T-helper 1 cell treated with Interleukin-12 subunit alpha and Interleukin-12 subunit beta and Interleukin-4 antibody, amounts not matched to agents 30 ng/mL and 1 ng/mL, for 36 hours (primary cell): ENCODE measurements at regions not wholly inside any gene's neighbourhood (a gene's known extent, or its start where the extent isn't known, plus 50 kb on each side); places are given as distances from the start of the nearest gene placed in this dataset.

Experiments
- intact Hi-C: fragments of 100-400 bp; cut with micrococcal nuclease; formaldehyde crosslinking; loops from one replicate; pipeline ENCODE4 v1.15.1; 2024

GRCh38 chr2:42863751-42864150, 71.4 kb upstream of the HAAO start:
- intact Hi-C loops = no loop called here

- intact Hi-C loops = no loop called here
These were observed 70.9 kb upstream of the HAAO start for GRCh38 chr2:42863320-42863719.

- intact Hi-C loops = no loop called here
These were observed 70.3 kb upstream of the HAAO start for GRCh38 chr2:42862669-42863185.

GRCh38 chr2:42861321-42861720, 68.9 kb upstream of the HAAO start:
- intact Hi-C loops = no loop called here

GRCh38 chr2:42860319-42861094, 68.1 kb upstream of the HAAO start:
- intact Hi-C loops = no loop called here

GRCh38 chr2:42859791-42860190, 67.4 kb upstream of the HAAO start:
- intact Hi-C loops = loop anchor here (1.0 to 5.0 kb wide), 9 partner anchors 30 to 750 kb away; no protein-coding TSS in a partner anchor

GRCh38 chr2:42859006-42859552, 66.7 kb upstream of the HAAO start:
- intact Hi-C loops = loop anchor here (1.0 to 5.0 kb wide), 9 partner anchors 30 to 750 kb away; no protein-coding TSS in a partner anchor

GRCh38 chr2:42858140-42859005, 66.0 kb upstream of the HAAO start:
- intact Hi-C loops = loop anchor here (1.0 to 5.0 kb wide), 9 partner anchors 29 to 751 kb away; no protein-coding TSS in a partner anchor

- intact Hi-C loops = loop anchor here (5.0 kb wide), 1 partner anchor 75 kb away; no protein-coding TSS in a partner anchor
These were observed 64.7 kb upstream of the HAAO start for GRCh38 chr2:42856891-42857632.

- intact Hi-C loops = loop anchor here (5.0 kb wide), 1 partner anchor 76 kb away; no protein-coding TSS in a partner anchor
These were observed 63.9 kb upstream of the HAAO start for GRCh38 chr2:42856106-42856860.

GRCh38 chr2:42855221-42855970, 63.0 kb upstream of the HAAO start:
- intact Hi-C loops = loop anchor here (5.0 kb wide), 1 partner anchor 77 kb away; no protein-coding TSS in a partner anchor

GRCh38 chr2:42854207-42854818, 61.9 kb upstream of the HAAO start:
- intact Hi-C loops = no loop called here

- intact Hi-C loops = no loop called here
These were observed 61.3 kb upstream of the HAAO start for GRCh38 chr2:42853549-42854206.

GRCh38 chr2:42852798-42853197, 60.4 kb upstream of the HAAO start:
- intact Hi-C loops = no loop called here

- intact Hi-C loops = no loop called here
These were observed 59.4 kb upstream of the HAAO start for GRCh38 chr2:42851740-42852250.

GRCh38 chr2:42851186-42851585, 58.8 kb upstream of the HAAO start:
- intact Hi-C loops = no loop called here

GRCh38 chr2:42850016-42850805, 57.8 kb upstream of the HAAO start:
- intact Hi-C loops = no loop called here
